ENCODE measurements at regions not wholly inside any gene's neighbourhood (a gene's known extent, or its start where the extent isn't known, plus 50 kb on each side); places are given as distances from the start of the nearest gene placed in this dataset.
"Not testable (repeated sequence)": the region's sequence is repeated elsewhere in the genome, so short reads cannot be mapped to it uniquely, and the experiment has no call there.

GRCh38 chr3:65262548-65262947, 574.7 kb upstream of the ADAMTS9 start:
- POLR2A ChIA-PET = no interaction called here
- no peak for DNase-seq (ENCODE audit: low read depth, low spot score)
- CTCF ChIA-PET = no interaction called here
- H3K4me3 ChIP-seq (ENCODE audit: low read depth, low read length) = no peak overlapping the region
- no peak for TF ChIP-seq CTCF (IDR thresholded peaks at IDR 0.05; ENCODE audit: insufficient read depth, low read length, missing control alignments)

- H3K4me3 ChIP-seq (ENCODE audit: low read depth, low read length) = no peak overlapping the region
- ChIA-PET POLR2A (no interaction called here), CTCF (no interaction called here)
- TF ChIP-seq CTCF (IDR thresholded peaks at IDR 0.05; ENCODE audit: insufficient read depth, low read length, missing control alignments) = no peak
- no peak for DNase-seq (ENCODE audit: low read depth, low spot score)
Observed at GRCh38 chr3:65259946-65260345, 572.1 kb upstream of the ADAMTS9 start.

- POLR2A ChIA-PET; CTCF ChIA-PET; DNase-seq (ENCODE audit: low read depth, low spot score); H3K4me3 ChIP-seq (ENCODE audit: low read depth, low read length): not testable (repeated sequence)
Observed at GRCh38 chr3:65252914-65253313, 565.1 kb upstream of the ADAMTS9 start.

- no peak for DNase-seq (ENCODE audit: low read depth, low spot score)
- no peak overlapping the region for H3K4me3 ChIP-seq (ENCODE audit: low read depth, low read length)
- ChIA-PET CTCF (no interaction called here), POLR2A (no interaction called here)
- TF ChIP-seq CTCF (IDR thresholded peaks at IDR 0.05; ENCODE audit: insufficient read depth, low read length, missing control alignments) = no peak
Observed at GRCh38 chr3:65252266-65252665, 564.5 kb upstream of the ADAMTS9 start.

- ChIA-PET POLR2A (no interaction called here), CTCF (no interaction called here)
- no peak for TF ChIP-seq CTCF (IDR thresholded peaks at IDR 0.05; ENCODE audit: insufficient read depth, low read length, missing control alignments)
- H3K4me3 ChIP-seq (ENCODE audit: low read depth, low read length) = no peak overlapping the region
- DNase-seq (ENCODE audit: low read depth, low spot score) = no peak
Observed at GRCh38 chr3:65251375-65251774, 563.6 kb upstream of the ADAMTS9 start.

GRCh38 chr3:65246561-65246960, 558.8 kb upstream of the ADAMTS9 start:
- TF ChIP-seq CTCF (IDR thresholded peaks at IDR 0.05; ENCODE audit: insufficient read depth, low read length, missing control alignments) = no peak
- ChIA-PET CTCF (interaction anchor here (4.1 kb wide), 1 partner anchor 714 kb away, joined by 39 read pairs; no protein-coding TSS in a partner anchor), POLR2A (no interaction called here)
- H3K4me3 ChIP-seq (ENCODE audit: low read depth, low read length) = no peak overlapping the region
- no peak for DNase-seq (ENCODE audit: low read depth, low spot score)

- CTCF ChIA-PET = interaction anchor here (0.6 to 4.1 kb wide), 3 partner anchors 11 to 713 kb away, joined by 3 to 39 read pairs (median 3); no protein-coding TSS in a partner anchor
- no peak for TF ChIP-seq CTCF (IDR thresholded peaks at IDR 0.05; ENCODE audit: insufficient read depth, low read length, missing control alignments)
- POLR2A ChIA-PET = no interaction called here
- H3K4me3 ChIP-seq (ENCODE audit: low read depth, low read length) = no peak overlapping the region
- DNase-seq (ENCODE audit: low read depth, low spot score) = no peak
Observed at GRCh38 chr3:65245133-65246063, 557.6 kb upstream of the ADAMTS9 start.

Measured in AG04449 (cell line).